ENCODE measurements at regions not wholly inside any gene's neighbourhood (a gene's known extent, or its start where the extent isn't known, plus 50 kb on each side); places are given as distances from the start of the nearest gene placed in this dataset.
"Not testable (repeated sequence)": the region's sequence is repeated elsewhere in the genome, so short reads cannot be mapped to it uniquely, and the experiment has no call there.

DNA sequence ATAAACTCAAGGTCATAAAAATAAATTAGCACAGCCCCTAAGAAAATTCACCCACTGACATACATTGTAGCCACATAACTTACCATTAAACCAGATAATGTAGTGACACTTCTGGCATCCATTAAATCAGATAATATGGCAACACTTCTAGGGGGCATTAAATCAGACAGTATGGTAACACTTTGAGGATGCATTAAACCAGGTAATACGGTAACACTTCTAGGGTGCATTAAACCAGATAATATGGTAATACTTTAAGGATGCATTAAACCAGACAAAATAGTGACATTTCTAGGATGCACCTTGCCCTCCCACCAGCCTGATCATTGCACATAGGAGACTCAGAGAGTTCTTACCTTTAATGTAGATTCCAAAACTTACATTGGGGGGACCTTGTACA lies 1220.5 kb upstream of the TMEM132C start:
- DNase-seq (ENCODE audit: low read depth) = no peak
- H3K4me3 ChIP-seq (ENCODE audit: low read depth, low read length) = no peak overlapping the region
- TF ChIP-seq MYC (IDR thresholded peaks at IDR 0.05; ENCODE audit: low read depth, low read length) = no peak
- no peak for TF ChIP-seq POLR2A (IDR thresholded peaks at IDR 0.05; ENCODE audit: extremely low read depth, insufficient read length)
- TF ChIP-seq MAX (IDR thresholded peaks at IDR 0.05; ENCODE audit: low read depth, low read length) = no peak
- no peak for TF ChIP-seq CTCF (IDR thresholded peaks at IDR 0.05; ENCODE audit: low read depth, low read length)

- no peak overlapping the region for H3K4me3 ChIP-seq (ENCODE audit: low read depth, low read length)
- DNase-seq (ENCODE audit: low read depth) = no peak
- TF ChIP-seq CTCF (IDR thresholded peaks at IDR 0.05; ENCODE audit: low read depth, low read length) (no peak), MAX (IDR thresholded peaks at IDR 0.05; ENCODE audit: low read depth, low read length) (no peak), POLR2A (IDR thresholded peaks at IDR 0.05; ENCODE audit: extremely low read depth, insufficient read length) (no peak), MYC (IDR thresholded peaks at IDR 0.05; ENCODE audit: low read depth, low read length) (no peak)
Observed at GRCh38 chr12:127048057-127048456, 1218.9 kb upstream of the TMEM132C start.

GRCh38 chr12:127048525-127048924 lies 1218.4 kb upstream of the TMEM132C start:
- not testable (repeated sequence) for DNase-seq (ENCODE audit: low read depth); H3K4me3 ChIP-seq (ENCODE audit: low read depth, low read length)

DNA sequence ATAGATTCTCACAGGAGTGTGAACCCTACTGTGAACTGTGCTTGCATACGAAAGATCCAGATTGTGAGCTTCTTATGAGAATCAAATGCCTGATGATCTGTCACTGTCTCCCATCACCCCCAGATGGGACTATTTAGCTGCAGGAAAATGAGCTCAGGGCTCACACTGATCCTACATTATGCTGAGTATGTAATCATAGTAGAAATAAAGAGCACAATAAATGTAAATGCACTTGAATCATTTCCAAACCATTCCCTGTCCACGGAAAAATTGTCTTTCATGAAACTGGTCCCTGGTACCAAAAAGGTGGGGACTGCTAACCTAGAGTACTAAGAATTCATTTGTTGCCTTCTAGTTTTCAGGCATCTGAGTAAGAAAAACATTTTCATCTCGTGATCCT lies 1215.8 kb upstream of the TMEM132C start:
- no peak for DNase-seq (ENCODE audit: low read depth)
- TF ChIP-seq POLR2A (IDR thresholded peaks at IDR 0.05; ENCODE audit: extremely low read depth, insufficient read length) = no peak
- no peak for TF ChIP-seq MYC (IDR thresholded peaks at IDR 0.05; ENCODE audit: low read depth, low read length)
- no peak for TF ChIP-seq MAX (IDR thresholded peaks at IDR 0.05; ENCODE audit: low read depth, low read length)
- TF ChIP-seq CTCF (IDR thresholded peaks at IDR 0.05; ENCODE audit: low read depth, low read length) = no peak
- no peak overlapping the region for H3K4me3 ChIP-seq (ENCODE audit: low read depth, low read length)

DNA sequence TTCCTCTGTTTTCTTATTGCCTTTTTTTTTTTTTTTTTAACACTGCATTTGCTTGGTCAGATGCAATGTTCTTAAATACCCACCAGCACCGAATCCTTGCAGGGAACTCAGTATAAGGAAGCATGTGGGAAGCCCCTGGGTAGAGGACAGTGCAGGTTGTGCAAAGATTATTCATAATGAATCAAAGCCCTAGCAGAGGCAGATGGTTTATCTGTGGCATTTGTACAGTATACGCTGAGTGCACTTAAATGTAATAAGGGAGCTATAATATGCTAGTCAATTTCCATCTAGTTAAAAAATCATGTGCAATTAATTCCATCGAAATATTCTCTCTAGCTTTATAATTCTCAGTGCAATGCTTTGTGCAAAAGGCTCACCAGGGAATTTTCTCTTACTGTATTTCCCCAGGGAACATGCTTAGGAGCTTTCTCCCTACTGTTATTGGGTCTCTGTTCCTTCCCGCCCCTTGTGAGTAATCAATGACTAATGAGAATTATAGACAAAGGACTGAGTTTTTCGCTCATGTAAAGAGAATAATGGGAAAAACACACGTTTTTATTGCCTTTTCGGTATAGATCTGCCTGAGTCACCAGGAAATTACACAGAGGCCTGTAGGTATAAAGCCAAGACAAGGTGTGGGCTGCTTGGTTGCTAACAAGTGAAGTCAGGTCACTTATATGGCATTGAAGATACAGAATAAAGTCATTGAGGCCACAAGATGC lies 1214.3 kb upstream of the TMEM132C start:
- TF ChIP-seq MYC (IDR thresholded peaks at IDR 0.05; ENCODE audit: low read depth, low read length) (no peak), POLR2A (IDR thresholded peaks at IDR 0.05; ENCODE audit: extremely low read depth, insufficient read length) (no peak), CTCF (IDR thresholded peaks at IDR 0.05; ENCODE audit: low read depth, low read length) (no peak), MAX (IDR thresholded peaks at IDR 0.05; ENCODE audit: low read depth, low read length) (no peak)
- DNase-seq (ENCODE audit: low read depth) = no peak

GRCh38 chr12:127054531-127054930 lies 1212.4 kb upstream of the TMEM132C start:
- H3K4me3 ChIP-seq (ENCODE audit: low read depth, low read length) = no peak overlapping the region
- no peak for DNase-seq (ENCODE audit: low read depth)
- TF ChIP-seq MYC (IDR thresholded peaks at IDR 0.05; ENCODE audit: low read depth, low read length) (no peak), MAX (IDR thresholded peaks at IDR 0.05; ENCODE audit: low read depth, low read length) (no peak), CTCF (IDR thresholded peaks at IDR 0.05; ENCODE audit: low read depth, low read length) (no peak)

More for the DNA sequence above, 1214.3 kb upstream of the TMEM132C start:
- no peak overlapping the region for H3K4me3 ChIP-seq (ENCODE audit: low read depth, low read length)
